ENCODE measurements at regions not wholly inside any gene's neighbourhood (a gene's known extent, or its start where the extent isn't known, plus 50 kb on each side); places are given as distances from the start of the nearest gene placed in this dataset.

DNA sequence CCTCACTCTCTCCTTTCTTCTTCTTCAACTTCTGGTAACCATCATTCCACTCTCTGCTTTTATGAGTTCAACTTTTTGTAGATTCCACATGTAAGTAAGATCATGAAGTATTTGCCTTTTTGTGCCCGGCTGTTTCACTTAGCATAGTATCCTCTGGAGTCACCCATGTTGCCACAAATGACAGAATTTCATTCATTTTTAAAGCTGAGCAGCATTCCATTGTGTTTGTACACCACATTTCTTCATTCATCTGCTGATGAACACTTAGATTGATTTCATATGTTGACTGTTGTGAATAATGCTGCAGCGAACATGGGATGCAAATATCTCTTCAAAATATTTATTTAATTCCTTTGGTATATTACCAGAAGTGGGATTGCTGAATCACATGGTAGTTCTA is 133.6 kb upstream of the ERBB4 start:
- Mint-ChIP-seq H3K27ac (no peak overlapping the region), H3K4me1 (peaks cover under 1% of the 10 kb centered on the region in 2 experiments; a peak in 3 of 4 replicates), H3K27me3 (ENCODE audit: low read depth) (no peaks in the 10 kb centered on the region), H3K9me3 (no peaks in the 10 kb centered on the region; a peak in 1 of 5 replicates), H3K4me3 (no peak overlapping the region), H3K36me3 (ENCODE audit: insufficient read depth in 1 of 3, low read depth in 3 of 3) (no peaks in the 10 kb centered on the region)
- no peaks in the 10 kb centered on the region for H3K9me3 ChIP-seq (ENCODE audit: control insufficient read depth, low read depth, low read length)
- H3K23ac ChIP-seq (ENCODE audit: insufficient read length, low read depth, low read length): no peak overlapping the region
- H3K79me2 ChIP-seq (ENCODE audit: insufficient read depth, low read length): no peaks in the 10 kb centered on the region
- H2BK15ac ChIP-seq (ENCODE audit: low read depth, low read length): no peak overlapping the region
- H2BK20ac ChIP-seq (ENCODE audit: low read depth, low read length, poor library complexity, severe bottlenecking): no peak overlapping the region
- TF ChIP-seq, protein P1, sequence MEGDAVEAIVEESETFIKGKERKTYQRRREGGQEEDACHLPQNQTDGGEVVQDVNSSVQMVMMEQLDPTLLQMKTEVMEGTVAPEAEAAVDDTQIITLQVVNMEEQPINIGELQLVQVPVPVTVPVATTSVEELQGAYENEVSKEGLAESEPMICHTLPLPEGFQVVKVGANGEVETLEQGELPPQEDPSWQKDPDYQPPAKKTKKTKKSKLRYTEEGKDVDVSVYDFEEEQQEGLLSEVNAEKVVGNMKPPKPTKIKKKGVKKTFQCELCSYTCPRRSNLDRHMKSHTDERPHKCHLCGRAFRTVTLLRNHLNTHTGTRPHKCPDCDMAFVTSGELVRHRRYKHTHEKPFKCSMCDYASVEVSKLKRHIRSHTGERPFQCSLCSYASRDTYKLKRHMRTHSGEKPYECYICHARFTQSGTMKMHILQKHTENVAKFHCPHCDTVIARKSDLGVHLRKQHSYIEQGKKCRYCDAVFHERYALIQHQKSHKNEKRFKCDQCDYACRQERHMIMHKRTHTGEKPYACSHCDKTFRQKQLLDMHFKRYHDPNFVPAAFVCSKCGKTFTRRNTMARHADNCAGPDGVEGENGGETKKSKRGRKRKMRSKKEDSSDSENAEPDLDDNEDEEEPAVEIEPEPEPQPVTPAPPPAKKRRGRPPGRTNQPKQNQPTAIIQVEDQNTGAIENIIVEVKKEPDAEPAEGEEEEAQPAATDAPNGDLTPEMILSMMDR (conservative IDR thresholded peaks at IDR 0.05): no peak
- H4K5ac ChIP-seq (ENCODE audit: insufficient read length, low read depth, low read length): no peak overlapping the region
- no peak for DNase-seq
- H3K14ac ChIP-seq (ENCODE audit: insufficient read depth, low read length): no peak overlapping the region
- H3T11ph ChIP-seq (ENCODE audit: low read length): no peak overlapping the region
- H3K18ac ChIP-seq (ENCODE audit: insufficient read length, low read depth, low read length): no peak overlapping the region
- H4K20me1 ChIP-seq (ENCODE audit: control insufficient read depth, insufficient read depth, insufficient read length): no peaks in the 10 kb centered on the region
- H3K4ac ChIP-seq (ENCODE audit: low read depth, low read length): no peak overlapping the region
- no peak overlapping the region for H2BK12ac ChIP-seq (ENCODE audit: insufficient read length, low read depth, low read length)
- H2AK5ac ChIP-seq (ENCODE audit: insufficient read length, low read length): no peak overlapping the region
- no peaks in the 10 kb centered on the region for H3K23me2 ChIP-seq (ENCODE audit: insufficient read length, low read depth, low read length, poor library complexity, severe bottlenecking)
- H3K4me2 ChIP-seq (ENCODE audit: insufficient read depth, insufficient read length, low read length): no peak overlapping the region
- no peak overlapping the region for H2BK120ac ChIP-seq (ENCODE audit: low read depth, low read length, poor library complexity, severe bottlenecking)
- H3K79me1 ChIP-seq (ENCODE audit: insufficient read depth, low read depth, low read length, poor library complexity, severe bottlenecking): no peaks in the 10 kb centered on the region
- no peaks in the 10 kb centered on the region for H3K27me3 ChIP-seq (ENCODE audit: insufficient read depth, low read length)
- no peak overlapping the region for H4K91ac ChIP-seq (ENCODE audit: insufficient read length, low read depth, low read length)
- no peak overlapping the region for H3K27ac ChIP-seq (ENCODE audit: insufficient read length, low read depth, low read length)
- no peak overlapping the region for H2AFZ ChIP-seq (ENCODE audit: low read length)
- WGBS (ENCODE audit: extremely low coverage, insufficient read length, low lambda C conversion rate): no CpG with 5 or more reads among the region's 2 CpGs
- H2BK5ac ChIP-seq (ENCODE audit: insufficient read length, low read length): no peak overlapping the region
- no peak overlapping the region for H4K8ac ChIP-seq (replicated peaks; ENCODE audit: insufficient read length, low read depth, low read length)
- H3K9ac ChIP-seq (ENCODE audit: extremely low read depth, insufficient read length, low read length): no peak overlapping the region
- H3K4me1 ChIP-seq (ENCODE audit: insufficient read depth, low read length): no peaks in the 10 kb centered on the region
- no peak overlapping the region for H3K56ac ChIP-seq (ENCODE audit: insufficient read length, low read depth, low read length)
